Liver (tissue), 8 donors: ENCODE measurements at regions not wholly inside any gene's neighbourhood (a gene's known extent, or its start where the extent isn't known, plus 50 kb on each side); places are given as distances from the start of the nearest gene placed in this dataset.

ENCODE experiments used
- DNase-seq: peaks from one replicate; pipeline ENCODE4 v3.0.0-alpha.2; 2017; ENCODE audit warnings: low spot score
- H3K27ac ChIP-seq, 2 donors: one replicate each; pipeline ENCODE4 v1.7.0; 2013; ENCODE audit warnings: inconsistent platforms in 2 of 2, low read length in 2 of 2, control low read depth in 1 of 2, low read depth in 1 of 2, mild to moderate bottlenecking in 1 of 2
- H3K27me3 ChIP-seq, 4 donors: one replicate each; pipeline versions ENCODE4 v1.6.1 to v1.7.0; 2013; ENCODE audit warnings: low read length in 3 of 4, inconsistent platforms in 1 of 4, mild to moderate bottlenecking in 1 of 4, moderate library complexity in 1 of 4; ENCODE audit not compliant: control insufficient read depth in 4 of 4, insufficient read depth in 4 of 4
- H3K36me3 ChIP-seq, 4 donors: one replicate each; pipeline versions ENCODE4 v1.6.1 to v1.7.0; 2013; ENCODE audit warnings: low read length in 3 of 4, mild to moderate bottlenecking in 3 of 4, low read depth in 1 of 4, moderate library complexity in 1 of 4; ENCODE audit not compliant: control insufficient read depth in 4 of 4, insufficient read depth in 3 of 4
- H3K4me1 ChIP-seq, 4 donors: one replicate each; pipeline versions ENCODE4 v1.6.1 to v1.7.0; 2013; ENCODE audit warnings: low read length in 3 of 4, mild to moderate bottlenecking in 3 of 4, moderate library complexity in 1 of 4; ENCODE audit not compliant: control insufficient read depth in 4 of 4, insufficient read depth in 4 of 4
- H3K4me3 ChIP-seq, 3 donors: one replicate each; pipeline versions ENCODE4 v1.6.1 to v1.7.0; 2013; ENCODE audit warnings: low read length in 3 of 3, control low read depth in 1 of 3, low read depth in 1 of 3, mild to moderate bottlenecking in 1 of 3
- H3K9ac ChIP-seq, 2 donors: one replicate each; pipeline ENCODE4 v1.7.0; 2013; ENCODE audit warnings: low read length in 2 of 2, mild to moderate bottlenecking in 2 of 2, moderate library complexity in 2 of 2, control low read depth in 1 of 2, low read depth in 1 of 2
- H3K9me3 ChIP-seq, 4 donors: one replicate each; pipeline versions ENCODE4 v1.6.1 to v1.7.0; 2013; ENCODE audit warnings: low read length in 3 of 4; ENCODE audit not compliant: control insufficient read depth in 4 of 4
- ATF3 ChIP-seq: IDR thresholded peaks from 2 replicates; pipeline ENCODE4 v1.6.1; 2016; ENCODE audit warnings: antibody characterized with exemption
- CTCF ChIP-seq: fragments of 150-350 bp; IDR thresholded peaks from 2 replicates; pipeline ENCODE4 v1.5.1; 2017; ENCODE audit warnings: improper control_type of control experiment, low read depth, low read length; ENCODE audit not compliant: missing input control
- EGR1 ChIP-seq, 2 donors: IDR thresholded peaks; 2 replicates each; pipeline ENCODE4 v1.6.1; 2016 to 2018; ENCODE audit warnings: antibody characterized with exemption in 2 of 2, low read depth in 2 of 2
- FOXA1 ChIP-seq: IDR thresholded peaks from 2 replicates; pipeline ENCODE4 v1.6.1; 2016; ENCODE audit warnings: antibody characterized with exemption
- FOXA2 ChIP-seq: IDR thresholded peaks from 2 replicates; pipeline ENCODE4 v1.6.1; 2016; ENCODE audit warnings: antibody characterized with exemption
- GABPA ChIP-seq, 2 donors: IDR thresholded peaks in 1 of 2; conservative IDR thresholded peaks in 1 of 2; 2 replicates each; pipeline ENCODE4 v1.6.1; 2016; ENCODE audit warnings: antibody characterized with exemption in 2 of 2, mild to moderate bottlenecking in 1 of 2, moderate library complexity in 1 of 2
- JUND ChIP-seq, 2 donors: IDR thresholded peaks; 2 replicates each; pipeline ENCODE4 v1.6.1; 2016; ENCODE audit warnings: antibody characterized with exemption in 2 of 2
- MAX ChIP-seq: IDR thresholded peaks from 2 replicates; pipeline ENCODE4 v1.6.1; 2016; ENCODE audit warnings: antibody characterized with exemption
- NR2F2 ChIP-seq: IDR thresholded peaks from 2 replicates; pipeline ENCODE4 v1.6.1; 2016; ENCODE audit warnings: antibody characterized with exemption
- RAD21 ChIP-seq, 2 donors: IDR thresholded peaks; 2 replicates each; pipeline ENCODE4 v1.6.1; 2016; ENCODE audit warnings: antibody characterized with exemption in 2 of 2, mild to moderate bottlenecking in 2 of 2
- REST ChIP-seq: IDR thresholded peaks from 2 replicates; pipeline ENCODE4 v1.6.1; 2016; ENCODE audit warnings: antibody characterized with exemption, mild to moderate bottlenecking
- SP1 ChIP-seq: IDR thresholded peaks from 2 replicates; pipeline ENCODE4 v1.6.1; 2018; ENCODE audit warnings: antibody characterized with exemption, mild to moderate bottlenecking
- TAF1 ChIP-seq: conservative IDR thresholded peaks from 2 replicates; pipeline ENCODE4 v1.6.1; 2016; ENCODE audit warnings: antibody characterized with exemption, mild to moderate bottlenecking
- YY1 ChIP-seq: IDR thresholded peaks from 2 replicates; pipeline ENCODE4 v1.6.1; 2016; ENCODE audit warnings: antibody characterized with exemption, mild to moderate bottlenecking
- ZBTB33 ChIP-seq: IDR thresholded peaks from 2 replicates; pipeline ENCODE4 v1.6.1; 2016; ENCODE audit warnings: antibody characterized with exemption
- WGBS: extraction: QIAGEN DNeasy Blood & Tissue Kit; methylation state at CpG from one replicate; pipeline ENCODE4 v1.1.7; 2013; 5-methylcytosine and 5-hydroxymethylcytosine counted together
- donor health status: healthy.
- donor health status: healthy.
- donor health status: healthy.
- donor health status: healthy.
- donor health status: healthy.

- TF ChIP-seq NR2F2, result no peak
Observed at GRCh38 chr11:90493379-90493778, 270.5 kb upstream of the CHORDC1 start (continued).

GRCh38 chr11:90491466-90491865 is 268.6 kb upstream of the CHORDC1 start:
- Histone ChIP-seq H3K36me3 (no peaks in the 10 kb centered on the region), H3K9me3 (no peaks in the 10 kb centered on the region), H3K4me3 (no peak overlapping the region), H3K9ac (no peak overlapping the region), H3K4me1 (no peaks in the 10 kb centered on the region), H3K27ac (no peak overlapping the region), H3K27me3 (no peaks in the 10 kb centered on the region)
- DNase-seq, result no peak
- 65% methylated on average over 2 of the region's 2 CpGs for WGBS
- no peak for TF ChIP-seq JUND (IDR thresholded peaks at IDR 0.05)
- no peak for TF ChIP-seq FOXA2
- no peak for TF ChIP-seq YY1
- TF ChIP-seq EGR1 (IDR thresholded peaks at IDR 0.05; ENCODE audit: low read depth in 2 of 2), result no peak
- TF ChIP-seq ZBTB33, result no peak

- no peaks in the 10 kb centered on the region for H3K27me3 ChIP-seq
- 45% methylated on average over 2 of the region's 2 CpGs for WGBS
- no peaks in the 10 kb centered on the region for H3K9me3 ChIP-seq
- no peak overlapping the region for H3K9ac ChIP-seq
- TF ChIP-seq REST (no peak), CTCF (peak; percentile 43), NR2F2 (no peak), SP1 (no peak), TAF1 (no peak), JUND (IDR thresholded peaks at IDR 0.05) (peak; percentile 41 to 50), FOXA2 (no peak), GABPA (IDR thresholded peaks at IDR 0.05 in 1 of 2, conservative IDR thresholded peaks at IDR 0.05 in 1 of 2) (no peak), FOXA1 (no peak), MAX (no peak), ATF3 (peak; percentile 33), YY1 (no peak), ZBTB33 (no peak), RAD21 (IDR thresholded peaks at IDR 0.05) (peak; percentile 65 to 77)
- H3K36me3 ChIP-seq, result no peaks in the 10 kb centered on the region
- H3K27ac ChIP-seq, result no peak overlapping the region
- no peaks in the 10 kb centered on the region for H3K4me1 ChIP-seq
- no peak for DNase-seq
- no peak overlapping the region for H3K4me3 ChIP-seq
Observed at GRCh38 chr11:90476442-90477007, 253.7 kb upstream of the CHORDC1 start.
